Omental fat pad (tissue), 3 donors: ENCODE measurements at regions not wholly inside any gene's neighbourhood (a gene's known extent, or its start where the extent isn't known, plus 50 kb on each side); places are given as distances from the start of the nearest gene placed in this dataset.

Source experiments
- ATAC-seq: fragments of 150-250 bp; one replicate; pipeline ENCODE4 v1.9.1; 2016; ENCODE audit warnings: mild to moderate bottlenecking, moderate library complexity; ENCODE audit not compliant: low FRiP score
- DNase-seq: peaks from one replicate; pipeline ENCODE4 v3.0.0-alpha.2; 2019; ENCODE audit warnings: low spot score
- TF ChIP-seq, protein P1 (sequence below), 3 donors: fragments of 450-650 bp; IDR thresholded peaks; one replicate each; pipeline ENCODE4 v1.5.1; 2016 to 2017; ENCODE audit warnings: antibody characterized with exemption in 3 of 3, mild to moderate bottlenecking in 3 of 3, moderate library complexity in 2 of 3

DNA sequence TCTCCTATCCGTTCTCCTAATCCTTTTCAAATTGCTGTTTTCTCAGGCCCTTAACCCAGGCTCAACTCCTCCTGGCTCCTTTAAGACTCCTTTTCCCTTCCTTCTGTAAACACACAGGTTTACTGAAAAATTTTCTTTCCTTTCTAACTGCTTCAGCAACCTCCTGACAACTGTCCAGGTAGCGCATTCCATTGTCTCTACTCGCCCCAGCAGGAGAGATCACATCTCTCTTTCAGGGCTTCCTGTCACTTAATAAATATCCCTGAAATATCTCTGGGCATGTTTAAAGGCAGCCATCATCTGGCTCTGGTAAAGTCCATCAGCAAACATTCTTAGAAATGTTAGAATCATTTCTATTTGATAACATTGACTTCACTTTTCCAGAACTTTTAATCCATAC is 211.2 kb upstream of the PTBP2 start:
- no peak for DNase-seq
- no peak for ATAC-seq
- TF ChIP-seq, protein P1, sequence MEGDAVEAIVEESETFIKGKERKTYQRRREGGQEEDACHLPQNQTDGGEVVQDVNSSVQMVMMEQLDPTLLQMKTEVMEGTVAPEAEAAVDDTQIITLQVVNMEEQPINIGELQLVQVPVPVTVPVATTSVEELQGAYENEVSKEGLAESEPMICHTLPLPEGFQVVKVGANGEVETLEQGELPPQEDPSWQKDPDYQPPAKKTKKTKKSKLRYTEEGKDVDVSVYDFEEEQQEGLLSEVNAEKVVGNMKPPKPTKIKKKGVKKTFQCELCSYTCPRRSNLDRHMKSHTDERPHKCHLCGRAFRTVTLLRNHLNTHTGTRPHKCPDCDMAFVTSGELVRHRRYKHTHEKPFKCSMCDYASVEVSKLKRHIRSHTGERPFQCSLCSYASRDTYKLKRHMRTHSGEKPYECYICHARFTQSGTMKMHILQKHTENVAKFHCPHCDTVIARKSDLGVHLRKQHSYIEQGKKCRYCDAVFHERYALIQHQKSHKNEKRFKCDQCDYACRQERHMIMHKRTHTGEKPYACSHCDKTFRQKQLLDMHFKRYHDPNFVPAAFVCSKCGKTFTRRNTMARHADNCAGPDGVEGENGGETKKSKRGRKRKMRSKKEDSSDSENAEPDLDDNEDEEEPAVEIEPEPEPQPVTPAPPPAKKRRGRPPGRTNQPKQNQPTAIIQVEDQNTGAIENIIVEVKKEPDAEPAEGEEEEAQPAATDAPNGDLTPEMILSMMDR (IDR thresholded peaks at IDR 0.05), result no peak

GRCh38 chr1:96510911-96511310 is 210.7 kb upstream of the PTBP2 start:
- TF ChIP-seq, protein P1 (IDR thresholded peaks at IDR 0.05), result no peak
- ATAC-seq, result no peak
- no peak for DNase-seq

GRCh38 chr1:96513136-96513535 is 208.4 kb upstream of the PTBP2 start:
- TF ChIP-seq, protein P1 (IDR thresholded peaks at IDR 0.05), result no peak
- ATAC-seq, result no peak
- no peak for DNase-seq

- DNase-seq (no peak), ATAC-seq (no peak)
- TF ChIP-seq, protein P1 (IDR thresholded peaks at IDR 0.05), result no peak
Measured at GRCh38 chr1:96515430-96515829, 206.2 kb upstream of the PTBP2 start.

DNA sequence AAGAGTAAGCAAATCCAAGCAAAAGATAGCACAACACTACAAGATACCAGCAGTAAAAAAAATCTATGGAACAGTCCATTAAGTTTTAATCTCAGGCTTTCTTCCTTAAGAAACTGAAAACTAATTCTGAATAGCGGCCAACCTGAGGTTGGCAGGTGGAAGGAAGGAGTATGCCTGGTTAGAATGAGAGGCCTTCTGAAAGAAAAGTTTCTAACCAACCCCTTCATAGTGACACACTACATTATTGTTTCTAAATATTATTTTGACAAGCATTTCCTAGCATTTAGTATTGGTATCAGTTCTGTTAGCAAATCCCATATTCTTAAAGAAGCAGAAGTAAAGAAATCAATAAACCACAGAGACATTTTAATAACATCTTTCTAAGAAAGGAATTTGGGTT is 205.7 kb upstream of the PTBP2 start:
- no peak for ATAC-seq
- no peak for DNase-seq
- TF ChIP-seq, protein P1 (IDR thresholded peaks at IDR 0.05), result no peak

DNA sequence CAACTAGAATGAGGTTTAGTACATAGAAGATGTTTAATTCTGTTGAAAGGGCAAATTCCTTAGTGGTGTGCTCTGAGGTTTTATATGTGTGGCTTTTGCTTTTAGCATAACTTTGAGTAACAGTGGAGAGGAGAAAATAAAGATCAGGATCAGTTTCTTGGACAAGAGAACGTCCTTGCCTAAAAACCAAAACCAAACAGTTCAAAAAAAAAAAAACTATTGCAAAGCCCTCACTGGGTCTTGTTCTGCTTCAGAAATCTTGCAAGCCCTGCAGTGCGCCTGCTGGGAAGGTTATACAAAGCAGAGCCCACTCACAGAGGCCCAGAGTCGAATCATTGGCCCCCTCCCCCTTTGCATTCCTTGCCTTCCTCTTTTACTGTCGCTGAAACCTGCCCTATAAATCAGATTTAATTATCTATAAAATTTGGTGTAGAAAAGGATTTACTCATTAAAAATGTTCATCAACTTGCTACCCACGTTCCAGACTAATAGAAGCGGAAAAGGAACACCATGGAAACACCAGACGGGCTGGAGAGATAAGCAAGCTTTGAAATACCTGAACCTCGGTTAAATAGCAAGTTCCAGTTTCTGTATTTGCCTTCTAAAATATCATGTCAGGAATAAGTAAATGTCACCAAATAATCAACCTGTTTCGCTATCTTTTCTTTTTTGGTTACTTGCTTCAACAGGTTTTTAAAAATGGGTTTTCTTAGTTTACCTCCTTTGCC is 201.6 kb upstream of the PTBP2 start:
- no peak for ATAC-seq
- TF ChIP-seq, protein P1 (IDR thresholded peaks at IDR 0.05), result no peak
- DNase-seq, result no peak

GRCh38 chr1:96520579-96520947 is 201.0 kb upstream of the PTBP2 start:
- ATAC-seq, result no peak
- TF ChIP-seq, protein P1 (IDR thresholded peaks at IDR 0.05), result no peak
- DNase-seq, result no peak
